A549 (cell line): ENCODE measurements at regions not wholly inside any gene's neighbourhood (a gene's known extent, or its start where the extent isn't known, plus 50 kb on each side); places are given as distances from the start of the nearest gene placed in this dataset.

Experiments
- CHD2 ChIP-seq: fragments of 150-350 bp; IDR thresholded peaks from 2 replicates; pipeline ENCODE4 v1.6.1; 2014; ENCODE audit warnings: low read length; ENCODE audit not compliant: partially characterized antibody
- CTCF ChIP-seq: fragments of >200 bp; sonication (Bioruptor Twin); formaldehyde crosslinking; IDR thresholded peaks from 3 replicates; pipeline ENCODE4 v1.5.1; 2016
- HOXA7 ChIP-seq: fragments of 250-450 bp; sonication (Bioruptor Pico); IDR thresholded peaks from 2 replicates; pipeline ENCODE4 v1.5.0; 2020; ENCODE audit warnings: mild to moderate bottlenecking, moderate library complexity
- MAZ ChIP-seq: fragments of 150-350 bp; IDR thresholded peaks from 2 replicates; pipeline ENCODE4 v1.6.1; 2014; ENCODE audit warnings: antibody characterized with exemption, low read depth, low read length, borderline replicate concordance
- NFE2L2 ChIP-seq: fragments of 150-350 bp; conservative IDR thresholded peaks from 2 replicates; pipeline ENCODE4 v1.6.1; 2014; ENCODE audit warnings: low read length
- PBX3 ChIP-seq: IDR thresholded peaks from 2 replicates; pipeline ENCODE4 v1.6.1; 2012
- POLR2A ChIP-seq: IDR thresholded peaks from 2 replicates; pipeline ENCODE4 v1.6.1; 2012; ENCODE audit warnings: mild to moderate bottlenecking, low read length
- RAD21 ChIP-seq, 2 experiments: fragments of >200 bp in 1 of 2; sonication (Bioruptor Twin) in 1 of 2; formaldehyde crosslinking in 1 of 2; IDR thresholded peaks in 1 of 2; conservative IDR thresholded peaks in 1 of 2; 2 replicates in 1 of 2; 3 replicates in 1 of 2; pipeline ENCODE4 v1.6.1; 2012 to 2018; ENCODE audit warnings: inconsistent platforms in 1 of 2
- RFX5 ChIP-seq: fragments of 450-650 bp; IDR thresholded peaks from 2 replicates; pipeline ENCODE4 v1.7.1; 2014; ENCODE audit warnings: antibody characterized with exemption, mild to moderate bottlenecking, moderate library complexity
- TFCP2L1 ChIP-seq: fragments of 250-450 bp; sonication (Bioruptor Pico); IDR thresholded peaks from 2 replicates; pipeline ENCODE4 v1.5.0; 2021; ENCODE audit warnings: mild to moderate bottlenecking
- USF2 ChIP-seq: fragments of 450-650 bp; IDR thresholded peaks from 2 replicates; pipeline ENCODE4 v1.6.1; 2014; ENCODE audit warnings: antibody characterized with exemption
- TF ChIP-seq, protein P1 (sequence below): fragments of 200-600 bp; sonication (generic); IDR thresholded peaks from 2 replicates; pipeline ENCODE4 v1.6.1; 2016; ENCODE audit warnings: antibody characterized with exemption, mild to moderate bottlenecking, moderate library complexity

GRCh38 chr4:98775672-98776071 is 117.3 kb upstream of the TSPAN5 start:
- TF ChIP-seq CTCF, result no peak
- TF ChIP-seq CHD2, result no peak
- TF ChIP-seq MAZ, result no peak
- no peak for TF ChIP-seq RAD21 (conservative IDR thresholded peaks at IDR 0.05 in 1 of 2, IDR thresholded peaks at IDR 0.05 in 1 of 2)
- TF ChIP-seq, protein P1, sequence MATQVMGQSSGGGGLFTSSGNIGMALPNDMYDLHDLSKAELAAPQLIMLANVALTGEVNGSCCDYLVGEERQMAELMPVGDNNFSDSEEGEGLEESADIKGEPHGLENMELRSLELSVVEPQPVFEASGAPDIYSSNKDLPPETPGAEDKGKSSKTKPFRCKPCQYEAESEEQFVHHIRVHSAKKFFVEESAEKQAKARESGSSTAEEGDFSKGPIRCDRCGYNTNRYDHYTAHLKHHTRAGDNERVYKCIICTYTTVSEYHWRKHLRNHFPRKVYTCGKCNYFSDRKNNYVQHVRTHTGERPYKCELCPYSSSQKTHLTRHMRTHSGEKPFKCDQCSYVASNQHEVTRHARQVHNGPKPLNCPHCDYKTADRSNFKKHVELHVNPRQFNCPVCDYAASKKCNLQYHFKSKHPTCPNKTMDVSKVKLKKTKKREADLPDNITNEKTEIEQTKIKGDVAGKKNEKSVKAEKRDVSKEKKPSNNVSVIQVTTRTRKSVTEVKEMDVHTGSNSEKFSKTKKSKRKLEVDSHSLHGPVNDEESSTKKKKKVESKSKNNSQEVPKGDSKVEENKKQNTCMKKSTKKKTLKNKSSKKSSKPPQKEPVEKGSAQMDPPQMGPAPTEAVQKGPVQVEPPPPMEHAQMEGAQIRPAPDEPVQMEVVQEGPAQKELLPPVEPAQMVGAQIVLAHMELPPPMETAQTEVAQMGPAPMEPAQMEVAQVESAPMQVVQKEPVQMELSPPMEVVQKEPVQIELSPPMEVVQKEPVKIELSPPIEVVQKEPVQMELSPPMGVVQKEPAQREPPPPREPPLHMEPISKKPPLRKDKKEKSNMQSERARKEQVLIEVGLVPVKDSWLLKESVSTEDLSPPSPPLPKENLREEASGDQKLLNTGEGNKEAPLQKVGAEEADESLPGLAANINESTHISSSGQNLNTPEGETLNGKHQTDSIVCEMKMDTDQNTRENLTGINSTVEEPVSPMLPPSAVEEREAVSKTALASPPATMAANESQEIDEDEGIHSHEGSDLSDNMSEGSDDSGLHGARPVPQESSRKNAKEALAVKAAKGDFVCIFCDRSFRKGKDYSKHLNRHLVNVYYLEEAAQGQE, result no peak
- no peak for TF ChIP-seq POLR2A
- no peak for TF ChIP-seq NFE2L2
- no peak for TF ChIP-seq RFX5
- no peak for TF ChIP-seq USF2
- TF ChIP-seq HOXA7, result no peak
- no peak for TF ChIP-seq TFCP2L1
- TF ChIP-seq PBX3, result no peak
